SU-DHL-6 (cell line): ENCODE measurements at regions not wholly inside any gene's neighbourhood (a gene's known extent, or its start where the extent isn't known, plus 50 kb on each side); places are given as distances from the start of the nearest gene placed in this dataset.

Source experiments
- H2AFZ ChIP-seq: fragments of 200-600 bp; sonication (generic); 2 replicates; pipeline ENCODE4 v1.6.1; 2014; ENCODE audit warnings: low read depth, mild to moderate bottlenecking, moderate library complexity, mixed read lengths, antibody characterized with exemption, low read length; ENCODE audit not compliant: severe bottlenecking
- H3F3A ChIP-seq: fragments of 200-600 bp; shearing (Covaris generic); 2 replicates; pipeline ENCODE4 v1.6.0; 2016; ENCODE audit warnings: antibody characterized with exemption, mild to moderate bottlenecking; ENCODE audit not compliant: insufficient read depth
- H3K27ac ChIP-seq: fragments of 200-600 bp; sonication (generic); 2 replicates; pipeline ENCODE4 v1.5.1; 2016; ENCODE audit warnings: low read depth, mild to moderate bottlenecking, low read length, moderate library complexity, mixed read lengths
- H3K27me3 ChIP-seq: fragments of 200-600 bp; sonication (generic), shearing (Covaris generic); 2 replicates; pipeline ENCODE4 v1.6.0; 2014; ENCODE audit warnings: mild to moderate bottlenecking, low read length
- H3K36me3 ChIP-seq: fragments of 200-600 bp; sonication (generic); 2 replicates; pipeline ENCODE4 v1.6.1; 2014; ENCODE audit warnings: mild to moderate bottlenecking, low read length, mixed read lengths
- H3K4me2 ChIP-seq: fragments of 300-600, 200-600 bp; shearing (Covaris generic), sonication (generic); 2 replicates; pipeline ENCODE4 v1.6.0; 2014; ENCODE audit warnings: low read length, low read depth, mild to moderate bottlenecking; ENCODE audit not compliant: poor library complexity, severe bottlenecking
- H3K4me3 ChIP-seq: fragments of 200-600 bp; sonication (generic); 2 replicates; pipeline ENCODE4 v1.5.1; 2014; ENCODE audit warnings: antibody characterized with exemption, low read length, mild to moderate bottlenecking, mixed read lengths; ENCODE audit not compliant: insufficient read depth, poor library complexity, severe bottlenecking
- H3K79me2 ChIP-seq: fragments of 200-600 bp; sonication (generic); 2 replicates; pipeline ENCODE4 v1.6.1; 2014; ENCODE audit warnings: mild to moderate bottlenecking, low read length, moderate library complexity; ENCODE audit not compliant: insufficient read depth
- H3K9ac ChIP-seq: fragments of 200-600 bp; sonication (generic); 2 replicates; pipeline ENCODE4 v1.7.0; 2014; ENCODE audit warnings: mild to moderate bottlenecking, low read length
- H3K9me2 ChIP-seq: fragments of 200-600 bp; sonication (generic); replicated peaks from 2 replicates; pipeline ENCODE4 v1.6.1; 2014; ENCODE audit warnings: low read length; ENCODE audit not compliant: insufficient read depth
- H3K9me3 ChIP-seq: fragments of 200-600 bp; sonication (generic); 2 replicates; pipeline ENCODE4 v1.6.1; 2014; ENCODE audit warnings: low read length, mixed read lengths; ENCODE audit not compliant: insufficient read depth
- H4K20me1 ChIP-seq: fragments of 200-600 bp; sonication (generic); 2 replicates; pipeline ENCODE4 v1.6.1; 2014; ENCODE audit warnings: low read depth, mild to moderate bottlenecking, antibody characterized with exemption, low read length, moderate library complexity, mixed read lengths
- EZH2phosphoT487 ChIP-seq: fragments of 200-600 bp; sonication (generic), shearing (Covaris generic); conservative IDR thresholded peaks from 2 replicates; pipeline ENCODE4 v1.6.1; 2018; ENCODE audit warnings: mild to moderate bottlenecking, antibody characterized with exemption, low read length, moderate library complexity, mixed read lengths
- TF ChIP-seq, protein P1 (sequence below): fragments of 200-600 bp; sonication (generic); IDR thresholded peaks from one replicate; pipeline ENCODE4 v1.5.1; 2017; ENCODE audit warnings: antibody characterized with exemption, mild to moderate bottlenecking, low read length, moderate library complexity; ENCODE audit not compliant: insufficient read depth, poor library complexity, severe bottlenecking

DNA sequence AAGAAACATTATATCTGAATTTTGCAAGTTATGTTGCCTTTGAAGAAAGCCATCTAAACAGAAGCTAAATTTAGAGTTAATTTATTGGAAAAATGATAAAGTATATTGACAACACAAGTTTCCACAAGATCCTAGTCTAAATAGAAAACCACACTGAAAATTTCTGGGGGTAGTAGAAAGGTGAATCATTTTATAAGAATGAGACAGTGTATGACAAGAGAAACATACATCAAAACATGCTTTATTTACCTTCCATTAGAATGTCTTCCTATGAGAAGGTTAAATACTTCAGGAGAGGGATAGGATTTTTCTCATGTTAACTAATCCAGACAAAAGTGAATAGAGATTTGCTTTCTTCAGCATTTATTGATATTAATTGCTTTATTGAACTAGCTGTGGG lies 1389.8 kb upstream of the ZEB2 start:
- H3K79me2 ChIP-seq, result no peaks in the 10 kb centered on the region
- H2AFZ ChIP-seq, result no peak overlapping the region
- no peaks in the 10 kb centered on the region for H3F3A ChIP-seq
- H3K4me3 ChIP-seq, result no peak overlapping the region
- H3K9ac ChIP-seq, result no peak overlapping the region
- H3K27ac ChIP-seq, result no peak overlapping the region
- H3K36me3 ChIP-seq, result no peaks in the 10 kb centered on the region
- H3K9me2 ChIP-seq, result no peaks in the 10 kb centered on the region
- no peaks in the 10 kb centered on the region for H3K9me3 ChIP-seq
- no peaks in the 10 kb centered on the region for H3K27me3 ChIP-seq
- H4K20me1 ChIP-seq, result no peaks in the 10 kb centered on the region
- H3K4me2 ChIP-seq, result no peak overlapping the region
- TF ChIP-seq, protein P1, sequence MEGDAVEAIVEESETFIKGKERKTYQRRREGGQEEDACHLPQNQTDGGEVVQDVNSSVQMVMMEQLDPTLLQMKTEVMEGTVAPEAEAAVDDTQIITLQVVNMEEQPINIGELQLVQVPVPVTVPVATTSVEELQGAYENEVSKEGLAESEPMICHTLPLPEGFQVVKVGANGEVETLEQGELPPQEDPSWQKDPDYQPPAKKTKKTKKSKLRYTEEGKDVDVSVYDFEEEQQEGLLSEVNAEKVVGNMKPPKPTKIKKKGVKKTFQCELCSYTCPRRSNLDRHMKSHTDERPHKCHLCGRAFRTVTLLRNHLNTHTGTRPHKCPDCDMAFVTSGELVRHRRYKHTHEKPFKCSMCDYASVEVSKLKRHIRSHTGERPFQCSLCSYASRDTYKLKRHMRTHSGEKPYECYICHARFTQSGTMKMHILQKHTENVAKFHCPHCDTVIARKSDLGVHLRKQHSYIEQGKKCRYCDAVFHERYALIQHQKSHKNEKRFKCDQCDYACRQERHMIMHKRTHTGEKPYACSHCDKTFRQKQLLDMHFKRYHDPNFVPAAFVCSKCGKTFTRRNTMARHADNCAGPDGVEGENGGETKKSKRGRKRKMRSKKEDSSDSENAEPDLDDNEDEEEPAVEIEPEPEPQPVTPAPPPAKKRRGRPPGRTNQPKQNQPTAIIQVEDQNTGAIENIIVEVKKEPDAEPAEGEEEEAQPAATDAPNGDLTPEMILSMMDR, result no peak
- no peak for TF ChIP-seq EZH2phosphoT487

DNA sequence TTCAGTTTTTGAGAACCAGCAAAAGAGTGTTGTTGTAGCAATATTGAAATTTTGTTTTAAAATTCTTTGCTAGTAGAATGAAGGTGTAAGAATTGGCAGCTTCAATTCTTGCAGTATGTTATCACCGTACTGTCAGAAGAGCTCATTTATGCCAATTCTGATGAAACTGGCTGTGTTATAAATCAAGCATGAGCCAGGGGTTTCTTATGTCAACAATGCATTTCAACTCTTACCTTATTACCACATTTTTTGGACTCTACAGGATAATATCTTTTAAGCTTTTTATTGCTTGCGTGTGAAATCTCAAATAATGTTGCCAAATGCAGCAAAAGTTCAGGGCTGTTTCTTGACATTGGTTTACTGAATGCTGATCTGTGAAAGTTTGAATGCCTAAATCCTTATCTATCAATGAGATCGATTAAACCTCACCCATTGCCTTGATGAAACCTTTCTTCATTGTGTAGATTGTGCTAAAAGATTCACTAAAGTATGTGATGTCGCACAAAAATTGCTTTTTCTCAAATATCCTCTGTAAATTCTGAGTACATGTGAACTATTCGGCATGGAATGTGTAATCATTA lies 1389.3 kb upstream of the ZEB2 start:
- Histone ChIP-seq H3K36me3 (no peaks in the 10 kb centered on the region), H3K27ac (no peak overlapping the region), H3K9ac (no peak overlapping the region), H3K9me2 (no peaks in the 10 kb centered on the region), H3K4me2 (no peak overlapping the region), H4K20me1 (no peaks in the 10 kb centered on the region), H3K79me2 (no peaks in the 10 kb centered on the region), H3K27me3 (no peaks in the 10 kb centered on the region), H3K9me3 (no peaks in the 10 kb centered on the region), H2AFZ (no peak overlapping the region), H3F3A (no peaks in the 10 kb centered on the region), H3K4me3 (no peak overlapping the region)
- TF ChIP-seq EZH2phosphoT487, result no peak
- TF ChIP-seq, protein P1, result no peak

DNA sequence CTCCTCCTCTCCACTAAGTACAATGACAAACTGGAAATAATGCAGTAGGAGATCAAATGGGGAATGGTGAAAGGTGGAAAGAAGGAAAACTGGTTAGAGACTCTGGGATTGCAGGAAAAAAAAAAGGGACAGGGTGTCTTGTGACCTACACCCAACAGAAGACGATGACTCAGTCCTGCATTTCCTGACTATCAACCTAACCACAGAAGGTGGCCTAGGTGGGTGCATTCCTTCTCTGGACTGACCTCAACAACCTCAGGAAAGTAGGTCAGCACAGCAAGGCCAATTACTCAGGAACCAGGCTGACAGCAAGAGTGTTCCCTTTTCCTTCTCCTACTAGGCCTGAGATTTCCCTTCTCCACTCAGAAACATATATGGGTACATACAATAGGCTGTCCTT lies 1386.4 kb upstream of the ZEB2 start:
- no peak overlapping the region for H2AFZ ChIP-seq
- H3K4me2 ChIP-seq, result no peak overlapping the region

More for the DNA sequence above, 1386.4 kb upstream of the ZEB2 start:
- no peak overlapping the region for H3K4me3 ChIP-seq
- 0 out of 2 replicates have a peak, but pooled peaks cover 7% of the 10 kb centered on the region for H3K9me3 ChIP-seq
- H3K27me3 ChIP-seq, result no peaks in the 10 kb centered on the region
- H4K20me1 ChIP-seq, result no peaks in the 10 kb centered on the region
- H3K36me3 ChIP-seq, result no peaks in the 10 kb centered on the region
- H3K79me2 ChIP-seq, result no peaks in the 10 kb centered on the region
- TF ChIP-seq, protein P1, result no peak
- no peak for TF ChIP-seq EZH2phosphoT487
- H3K27ac ChIP-seq, result no peak overlapping the region
- H3K9me2 ChIP-seq, result no peaks in the 10 kb centered on the region
- H3K9ac ChIP-seq, result no peak overlapping the region
- no peaks in the 10 kb centered on the region for H3F3A ChIP-seq
